GM23338 (cell line): ENCODE measurements at regions not wholly inside any gene's neighbourhood (a gene's known extent, or its start where the extent isn't known, plus 50 kb on each side); places are given as distances from the start of the nearest gene placed in this dataset.

Experiments
- ATAC-seq: fragments of 200-7000 bp; cut with Tn5 transposase; 3 replicates; pipeline ENCODE4 v1.9.1; 2020
- DNase-seq: peaks from one replicate; pipeline ENCODE4 v3.0.0-alpha.2; 2015; ENCODE audit warnings: low spot score
- H2AFZ ChIP-seq: fragments of 200-600 bp; sonication (generic); 2 replicates; pipeline ENCODE4 v1.8.0; 2016; ENCODE audit warnings: antibody characterized with exemption, mild to moderate bottlenecking, moderate library complexity
- H3F3A ChIP-seq: fragments of 200-600 bp; sonication (generic); replicated peaks from 2 replicates; pipeline ENCODE4 v1.8.0; 2017; ENCODE audit warnings: antibody characterized with exemption, mixed run types, low read depth
- H3K27ac ChIP-seq: fragments of 200-600 bp; sonication (generic); 2 replicates; pipeline ENCODE4 v1.6.1; 2016; ENCODE audit warnings: low read depth
- H3K27me3 ChIP-seq: fragments of 200-600 bp; sonication (generic); 2 replicates; pipeline ENCODE4 v1.8.0; 2016; ENCODE audit warnings: mild to moderate bottlenecking, mixed run types, moderate library complexity; ENCODE audit not compliant: insufficient read depth
- H3K36me3 ChIP-seq: fragments of 200-600 bp; sonication (generic); 2 replicates; pipeline ENCODE4 v1.8.0; 2016; ENCODE audit warnings: mild to moderate bottlenecking; ENCODE audit not compliant: insufficient read depth
- H3K4me1 ChIP-seq: fragments of 200-600 bp; sonication (generic); 2 replicates; pipeline ENCODE4 v1.8.0; 2016; ENCODE audit warnings: mild to moderate bottlenecking, moderate library complexity; ENCODE audit not compliant: insufficient read depth
- H3K4me2 ChIP-seq: fragments of 200-600 bp; sonication (generic); 2 replicates; pipeline ENCODE4 v1.7.1; 2017; ENCODE audit warnings: mixed run types
- H3K4me3 ChIP-seq: fragments of 200-600 bp; sonication (generic); 2 replicates; pipeline ENCODE4 v1.6.1; 2016; ENCODE audit warnings: mixed run types
- H3K79me2 ChIP-seq: fragments of 200-600 bp; sonication (generic); replicated peaks from 2 replicates; pipeline ENCODE4 v1.8.0; 2017; ENCODE audit warnings: mild to moderate bottlenecking; ENCODE audit not compliant: insufficient read depth
- H3K9me2 ChIP-seq: fragments of 200-600 bp; sonication (generic); 2 replicates; pipeline ENCODE4 v1.8.0; 2017; ENCODE audit not compliant: insufficient read depth
- H4K20me1 ChIP-seq: fragments of 200-600 bp; sonication (generic); replicated peaks from 2 replicates; pipeline ENCODE4 v1.8.0; 2017; ENCODE audit warnings: mild to moderate bottlenecking; ENCODE audit not compliant: insufficient read depth
- H3K27ac Mint-ChIP-seq: 2 replicates; pipeline ENCODE4 v1.8.0; 2020; ENCODE audit warnings: inconsistent platforms, mild to moderate bottlenecking, moderate library complexity, mixed read lengths
- H3K27me3 Mint-ChIP-seq: 3 replicates; pipeline ENCODE4 v1.8.0; 2022; ENCODE audit warnings: low read depth, mild to moderate bottlenecking, moderate library complexity, mixed read lengths, inconsistent platforms; ENCODE audit not compliant: insufficient read depth, poor library complexity
- H3K36me3 Mint-ChIP-seq: 3 replicates; pipeline ENCODE4 v1.8.0; 2021; ENCODE audit warnings: low read depth, mild to moderate bottlenecking, inconsistent platforms, moderate library complexity, mixed read lengths
- H3K4me1 Mint-ChIP-seq: 3 replicates; pipeline ENCODE4 v1.8.0; 2020; ENCODE audit warnings: mild to moderate bottlenecking, inconsistent platforms, mixed read lengths
- H3K4me3 Mint-ChIP-seq: 3 replicates; pipeline ENCODE4 v1.8.0; 2021; ENCODE audit warnings: moderate library complexity, mild to moderate bottlenecking, inconsistent platforms, mixed read lengths
- H3K9me3 Mint-ChIP-seq: 3 replicates; pipeline ENCODE4 v1.8.0; 2020; ENCODE audit warnings: moderate library complexity, mild to moderate bottlenecking, inconsistent platforms, mixed read lengths
- CREB1 ChIP-seq: fragments of 250-450 bp; sonication (Bioruptor Pico); IDR thresholded peaks from 2 replicates; pipeline ENCODE4 v1.5.0; 2020; ENCODE audit warnings: low read depth, mild to moderate bottlenecking, moderate library complexity
- CTCF ChIP-seq, 2 experiments: fragments of 200-600 bp in 1 of 2; sonication (generic) in 1 of 2; conservative IDR thresholded peaks; 2 replicates each; pipeline versions ENCODE4 v1.5.1 to v1.6.1; 2016 to 2017; ENCODE audit warnings: antibody characterized with exemption in 2 of 2, low read depth in 2 of 2, mild to moderate bottlenecking in 2 of 2, moderate library complexity in 1 of 2
- EZH2 ChIP-seq: fragments of 200-600 bp; sonication (generic); IDR thresholded peaks from one replicate; pipeline ENCODE4 v1.8.0; 2017; ENCODE audit warnings: antibody characterized with exemption, mild to moderate bottlenecking, low read depth; ENCODE audit not compliant: unreplicated experiment
- EZH2phosphoT487 ChIP-seq: fragments of 200-600 bp; sonication (generic); IDR thresholded peaks from one replicate; pipeline ENCODE4 v1.8.1; 2018; ENCODE audit warnings: antibody characterized with exemption; ENCODE audit not compliant: unreplicated experiment
- REST ChIP-seq: IDR thresholded peaks from one replicate; pipeline ENCODE4 v1.6.1; 2018; ENCODE audit warnings: antibody characterized with exemption; ENCODE audit not compliant: unreplicated experiment
- ZNF331 ChIP-seq: fragments of 250-450 bp; sonication (Bioruptor Pico); IDR thresholded peaks from 2 replicates; pipeline ENCODE4 v1.5.0; 2020; ENCODE audit warnings: low read depth, mild to moderate bottlenecking, moderate library complexity
- TF ChIP-seq, protein P1 (sequence below): fragments of 250-450 bp; sonication (Bioruptor Pico); IDR thresholded peaks from 2 replicates; pipeline ENCODE4 v1.5.0; 2020; ENCODE audit warnings: mild to moderate bottlenecking, moderate library complexity
- TF ChIP-seq, protein P2 (sequence below): IDR thresholded peaks from 2 replicates; pipeline ENCODE4 v1.6.1; 2016; ENCODE audit warnings: antibody characterized with exemption

DNA sequence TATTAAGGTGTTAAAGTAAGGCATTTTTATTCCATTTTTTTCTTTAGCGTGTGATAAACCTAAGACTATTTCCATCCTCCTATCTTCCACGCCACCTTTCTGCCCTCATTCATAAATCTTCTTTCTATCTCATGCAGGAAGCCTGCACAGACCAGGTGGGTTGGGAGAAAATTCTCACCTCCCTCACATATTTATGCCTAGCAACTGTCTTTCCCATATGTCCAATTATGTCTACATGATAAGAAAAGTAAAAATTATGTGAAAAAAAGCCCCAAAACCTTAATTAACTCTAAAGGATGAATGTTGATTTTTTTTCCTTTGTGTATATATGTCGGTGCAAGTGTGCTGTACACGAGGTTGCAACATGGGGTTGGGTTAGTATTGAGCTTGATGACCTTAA, 225.6 kb upstream of the GCFC2 start (continued):
- TF ChIP-seq, protein P1, sequence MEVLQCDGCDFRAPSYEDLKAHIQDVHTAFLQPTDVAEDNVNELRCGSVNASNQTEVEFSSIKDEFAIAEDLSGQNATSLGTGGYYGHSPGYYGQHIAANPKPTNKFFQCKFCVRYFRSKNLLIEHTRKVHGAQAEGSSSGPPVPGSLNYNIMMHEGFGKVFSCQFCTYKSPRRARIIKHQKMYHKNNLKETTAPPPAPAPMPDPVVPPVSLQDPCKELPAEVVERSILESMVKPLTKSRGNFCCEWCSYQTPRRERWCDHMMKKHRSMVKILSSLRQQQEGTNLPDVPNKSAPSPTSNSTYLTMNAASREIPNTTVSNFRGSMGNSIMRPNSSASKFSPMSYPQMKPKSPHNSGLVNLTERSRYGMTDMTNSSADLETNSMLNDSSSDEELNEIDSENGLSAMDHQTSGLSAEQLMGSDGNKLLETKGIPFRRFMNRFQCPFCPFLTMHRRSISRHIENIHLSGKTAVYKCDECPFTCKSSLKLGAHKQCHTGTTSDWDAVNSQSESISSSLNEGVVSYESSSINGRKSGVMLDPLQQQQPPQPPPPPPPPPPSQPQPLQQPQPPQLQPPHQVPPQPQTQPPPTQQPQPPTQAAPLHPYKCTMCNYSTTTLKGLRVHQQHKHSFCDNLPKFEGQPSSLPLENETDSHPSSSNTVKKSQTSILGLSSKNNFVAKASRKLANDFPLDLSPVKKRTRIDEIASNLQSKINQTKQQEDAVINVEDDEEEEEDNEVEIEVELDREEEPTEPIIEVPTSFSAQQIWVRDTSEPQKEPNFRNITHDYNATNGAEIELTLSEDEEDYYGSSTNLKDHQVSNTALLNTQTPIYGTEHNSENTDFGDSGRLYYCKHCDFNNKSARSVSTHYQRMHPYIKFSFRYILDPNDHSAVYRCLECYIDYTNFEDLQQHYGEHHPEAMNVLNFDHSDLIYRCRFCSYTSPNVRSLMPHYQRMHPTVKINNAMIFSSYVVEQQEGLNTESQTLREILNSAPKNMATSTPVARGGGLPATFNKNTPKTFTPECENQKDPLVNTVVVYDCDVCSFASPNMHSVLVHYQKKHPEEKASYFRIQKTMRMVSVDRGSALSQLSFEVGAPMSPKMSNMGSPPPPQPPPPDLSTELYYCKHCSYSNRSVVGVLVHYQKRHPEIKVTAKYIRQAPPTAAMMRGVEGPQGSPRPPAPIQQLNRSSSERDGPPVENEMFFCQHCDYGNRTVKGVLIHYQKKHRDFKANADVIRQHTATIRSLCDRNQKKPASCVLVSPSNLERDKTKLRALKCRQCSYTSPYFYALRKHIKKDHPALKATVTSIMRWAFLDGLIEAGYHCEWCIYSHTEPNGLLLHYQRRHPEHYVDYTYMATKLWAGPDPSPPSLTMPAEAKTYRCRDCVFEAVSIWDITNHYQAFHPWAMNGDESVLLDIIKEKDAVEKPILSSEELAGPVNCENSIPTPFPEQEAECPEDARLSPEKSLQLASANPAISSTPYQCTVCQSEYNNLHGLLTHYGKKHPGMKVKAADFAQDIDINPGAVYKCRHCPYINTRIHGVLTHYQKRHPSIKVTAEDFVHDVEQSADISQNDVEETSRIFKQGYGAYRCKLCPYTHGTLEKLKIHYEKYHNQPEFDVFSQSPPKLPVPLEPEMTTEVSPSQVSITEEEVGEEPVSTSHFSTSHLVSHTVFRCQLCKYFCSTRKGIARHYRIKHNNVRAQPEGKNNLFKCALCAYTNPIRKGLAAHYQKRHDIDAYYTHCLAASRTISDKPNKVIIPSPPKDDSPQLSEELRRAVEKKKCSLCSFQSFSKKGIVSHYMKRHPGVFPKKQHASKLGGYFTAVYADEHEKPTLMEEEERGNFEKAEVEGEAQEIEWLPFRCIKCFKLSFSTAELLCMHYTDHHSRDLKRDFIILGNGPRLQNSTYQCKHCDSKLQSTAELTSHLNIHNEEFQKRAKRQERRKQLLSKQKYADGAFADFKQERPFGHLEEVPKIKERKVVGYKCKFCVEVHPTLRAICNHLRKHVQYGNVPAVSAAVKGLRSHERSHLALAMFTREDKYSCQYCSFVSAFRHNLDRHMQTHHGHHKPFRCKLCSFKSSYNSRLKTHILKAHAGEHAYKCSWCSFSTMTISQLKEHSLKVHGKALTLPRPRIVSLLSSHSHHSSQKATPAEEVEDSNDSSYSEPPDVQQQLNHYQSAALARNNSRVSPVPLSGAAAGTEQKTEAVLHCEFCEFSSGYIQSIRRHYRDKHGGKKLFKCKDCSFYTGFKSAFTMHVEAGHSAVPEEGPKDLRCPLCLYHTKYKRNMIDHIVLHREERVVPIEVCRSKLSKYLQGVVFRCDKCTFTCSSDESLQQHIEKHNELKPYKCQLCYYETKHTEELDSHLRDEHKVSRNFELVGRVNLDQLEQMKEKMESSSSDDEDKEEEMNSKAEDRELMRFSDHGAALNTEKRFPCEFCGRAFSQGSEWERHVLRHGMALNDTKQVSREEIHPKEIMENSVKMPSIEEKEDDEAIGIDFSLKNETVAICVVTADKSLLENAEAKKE (CRISPR knock-in tag), result no peak
- no peak for TF ChIP-seq EZH2phosphoT487
- no peak for TF ChIP-seq REST

- Histone ChIP-seq H4K20me1 (no peaks in the 10 kb centered on the region), H3K4me2 (no peak overlapping the region), H3K4me3 (no peak overlapping the region), H3K27me3 (no peaks in the 10 kb centered on the region), H3K4me1 (no peaks in the 10 kb centered on the region), H3K9me2 (0 out of 2 replicates have a peak, but pooled peaks cover 3% of the 10 kb centered on the region), H3F3A (no peaks in the 10 kb centered on the region), H3K36me3 (no peaks in the 10 kb centered on the region), H3K79me2 (no peaks in the 10 kb centered on the region), H2AFZ (no peak overlapping the region), H3K27ac (no peak overlapping the region)
- H3K36me3 Mint-ChIP-seq, result no peaks in the 10 kb centered on the region
- no peak overlapping the region for H3K4me3 Mint-ChIP-seq
- no peaks in the 10 kb centered on the region for H3K27me3 Mint-ChIP-seq
- ATAC-seq, result no peak
- H3K4me1 Mint-ChIP-seq, result no peaks in the 10 kb centered on the region
- H3K27ac Mint-ChIP-seq, result no peak overlapping the region
- no peak for DNase-seq
- no peaks in the 10 kb centered on the region for H3K9me3 Mint-ChIP-seq
- TF ChIP-seq REST (no peak), CTCF (conservative IDR thresholded peaks at IDR 0.05; ENCODE audit: low read depth in 2 of 2) (no peak), CREB1 (CRISPR knock-in tag) (no peak), EZH2 (no peak), ZNF331 (CRISPR knock-in tag) (no peak)
- TF ChIP-seq, protein P2, sequence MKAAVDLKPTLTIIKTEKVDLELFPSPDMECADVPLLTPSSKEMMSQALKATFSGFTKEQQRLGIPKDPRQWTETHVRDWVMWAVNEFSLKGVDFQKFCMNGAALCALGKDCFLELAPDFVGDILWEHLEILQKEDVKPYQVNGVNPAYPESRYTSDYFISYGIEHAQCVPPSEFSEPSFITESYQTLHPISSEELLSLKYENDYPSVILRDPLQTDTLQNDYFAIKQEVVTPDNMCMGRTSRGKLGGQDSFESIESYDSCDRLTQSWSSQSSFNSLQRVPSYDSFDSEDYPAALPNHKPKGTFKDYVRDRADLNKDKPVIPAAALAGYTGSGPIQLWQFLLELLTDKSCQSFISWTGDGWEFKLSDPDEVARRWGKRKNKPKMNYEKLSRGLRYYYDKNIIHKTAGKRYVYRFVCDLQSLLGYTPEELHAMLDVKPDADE, result no peak
Measured at GRCh38 chr2:75932996-75933395, 222.3 kb upstream of the GCFC2 start.
